B cell (primary cell): ENCODE measurements at regions not wholly inside any gene's neighbourhood (a gene's known extent, or its start where the extent isn't known, plus 50 kb on each side); places are given as distances from the start of the nearest gene placed in this dataset.

ENCODE experiments used
- ATAC-seq: fragments of 200-7000 bp; cut with Tn5 transposase; one replicate; pipeline ENCODE4 v1.10.0; 2021; ENCODE audit warnings: low read depth, mild to moderate bottlenecking, moderate number of reproducible peaks, moderate library complexity
- CTCF ChIA-PET: fragments of 350-600 bp; sonication (Branson Sonifier 250); formaldehyde crosslinking; loops from one replicate; lab custom pipeline; 2021; ENCODE audit warnings: antibody characterized with exemption, inconsistent platforms; lab: Charles Lee
- POLR2A ChIA-PET: fragments of 350-600 bp; sonication (Branson Sonifier 250); formaldehyde crosslinking; loops from one replicate; lab custom pipeline; 2021; ENCODE audit warnings: antibody characterized with exemption; lab: Charles Lee
- DNase-seq: peaks from one replicate; pipeline ENCODE4 v3.0.0; 2013
- H2AFZ ChIP-seq: 2 replicates; pipeline ENCODE4 v1.6.1; 2012; ENCODE audit warnings: mild to moderate bottlenecking, low read depth, low read length; ENCODE audit not compliant: insufficient read depth, poor library complexity, severe bottlenecking
- H3K27ac ChIP-seq, 2 donors: 1 replicate in 1 of 2; 2 replicates in 1 of 2; pipeline ENCODE4 v1.5.1; 2012 to 2013; ENCODE audit warnings: low read length in 2 of 2, mild to moderate bottlenecking in 2 of 2, moderate library complexity in 1 of 2
- H3K27me3 ChIP-seq, 4 experiments: fragments of 200-600 bp in 1 of 4; sonication (generic) in 1 of 4; replicated peaks in 1 of 4; 1 replicate in 2 of 4; 2 replicates in 2 of 4; pipeline versions ENCODE4 v1.6.1 to v1.7.0; 2013 to 2016; ENCODE audit warnings: low read length in 3 of 4, mild to moderate bottlenecking in 2 of 4, mixed read lengths in 1 of 4, moderate library complexity in 1 of 4; ENCODE audit not compliant: insufficient read depth in 4 of 4, control insufficient read depth in 3 of 4; ENCODE audit errors: control extremely low read depth in 1 of 4
- H3K36me3 ChIP-seq, 2 experiments: replicated peaks in 1 of 2; 1 replicate in 1 of 2; 2 replicates in 1 of 2; pipeline versions ENCODE4 v1.6.1 to v1.7.1; 2013; ENCODE audit warnings: low read length in 1 of 2; ENCODE audit not compliant: insufficient read depth in 2 of 2, control insufficient read depth in 1 of 2; ENCODE audit errors: control extremely low read depth in 1 of 2, extremely low read depth in 1 of 2
- H3K4me1 ChIP-seq, 2 donors: fragments of 200-600 bp in 1 of 2; sonication (generic) in 1 of 2; 1 replicate in 1 of 2; 2 replicates in 1 of 2; pipeline versions ENCODE4 v1.5.1 to v1.6.1; 2013 to 2017; ENCODE audit warnings: low read length in 2 of 2; ENCODE audit not compliant: control insufficient read depth in 2 of 2, insufficient read depth in 2 of 2
- H3K4me2 ChIP-seq: replicated peaks from 2 replicates; pipeline ENCODE3; 2012; ENCODE audit warnings: mild to moderate bottlenecking, low read depth, low read length; ENCODE audit not compliant: poor library complexity, severe bottlenecking
- H3K4me3 ChIP-seq, 5 experiments: fragments of 200-600 bp in 1 of 5; sonication (generic) in 1 of 5; 1 replicate in 3 of 5; 2 replicates in 2 of 5; pipeline versions ENCODE4 v1.5.1 to v1.7.0; 2011 to 2016; ENCODE audit warnings: low read length in 4 of 5, mild to moderate bottlenecking in 4 of 5, low read depth in 2 of 5, control low read depth in 1 of 5, moderate library complexity in 1 of 5; ENCODE audit not compliant: insufficient read depth in 1 of 5; ENCODE audit errors: control extremely low read depth in 1 of 5, extremely low read depth in 1 of 5
- H3K79me2 ChIP-seq: fragments of 200-600 bp; sonication (generic); one replicate; pipeline ENCODE4 v1.6.0; 2016; ENCODE audit warnings: low read length; ENCODE audit not compliant: control insufficient read depth, insufficient read depth
- H3K9ac ChIP-seq: fragments of 200-600 bp; sonication (generic); 2 replicates; pipeline ENCODE4 v1.6.1; 2017; ENCODE audit warnings: mild to moderate bottlenecking, low read length, moderate library complexity
- H3K9me3 ChIP-seq, 3 donors: one replicate each; pipeline versions ENCODE4 v1.6.1 to v1.7.1; 2013; ENCODE audit warnings: low read length in 2 of 3; ENCODE audit not compliant: control insufficient read depth in 2 of 3, insufficient read depth in 1 of 3; ENCODE audit errors: control extremely low read depth in 1 of 3
- H4K20me1 ChIP-seq: 2 replicates; pipeline ENCODE4 v1.6.0; 2012; ENCODE audit warnings: mild to moderate bottlenecking, low read length; ENCODE audit not compliant: insufficient read depth, control insufficient read depth, poor library complexity, severe bottlenecking
- H3K27ac Mint-ChIP-seq: one replicate; pipeline ENCODE4 v1.8.0; 2021; ENCODE audit warnings: mixed read lengths
- H3K27me3 Mint-ChIP-seq: one replicate; pipeline ENCODE4 v1.8.0; 2021; ENCODE audit warnings: mixed read lengths
- H3K4me1 Mint-ChIP-seq: one replicate; pipeline ENCODE4 v1.8.0; 2021; ENCODE audit warnings: mixed read lengths
- H3K4me3 Mint-ChIP-seq: one replicate; pipeline ENCODE4 v1.8.0; 2021; ENCODE audit warnings: mixed read lengths
- H3K9me3 Mint-ChIP-seq: one replicate; pipeline ENCODE4 v1.8.0; 2022; ENCODE audit warnings: mixed read lengths; ENCODE audit not compliant: insufficient read depth
- CTCF ChIP-seq: fragments of 200-600 bp; IDR thresholded peaks from one replicate; pipeline ENCODE4 v1.8.0; 2022; ENCODE audit warnings: antibody characterized with exemption, mild to moderate bottlenecking
- EZH2 ChIP-seq: IDR thresholded peaks from 2 replicates; pipeline ENCODE4 v1.6.1; 2012; ENCODE audit warnings: borderline replicate concordance, low read depth, mild to moderate bottlenecking, moderate library complexity, low read length; ENCODE audit not compliant: insufficient read depth, poor library complexity, severe bottlenecking
- WGBS: methylation state at CpG from one replicate; pipeline ENCODE4 v1.1.5; 2013; ENCODE audit warnings: missing lambda C conversion rate; ENCODE audit not compliant: insufficient coverage; 5-methylcytosine and 5-hydroxymethylcytosine counted together
- intact Hi-C: fragments of 100-400 bp; cut with micrococcal nuclease; formaldehyde crosslinking; loops from one replicate; pipeline ENCODE4 v1.10.0; 2022

- H3K27ac ChIP-seq, result no peak overlapping the region
- H3K9ac ChIP-seq, result no peak overlapping the region
- H3K27me3 ChIP-seq, result no peaks in the 10 kb centered on the region
- H3K36me3 ChIP-seq, result no peaks in the 10 kb centered on the region
- WGBS, result 100% methylated on average over 1 of the region's 2 CpGs
- H3K4me2 ChIP-seq, result no peak overlapping the region
- peaks cover 8% of the 10 kb centered on the region for H3K4me1 Mint-ChIP-seq
- H3K27me3 Mint-ChIP-seq, result peaks cover 38% of the 10 kb centered on the region
- POLR2A ChIA-PET, result no interaction called here
- no peak overlapping the region for H3K4me3 ChIP-seq
- no peak overlapping the region for H3K27ac Mint-ChIP-seq
- no peak overlapping the region for H3K4me3 Mint-ChIP-seq
- H3K79me2 ChIP-seq, result no peaks in the 10 kb centered on the region
- DNase-seq, result no peak
- no peak for TF ChIP-seq CTCF
- no peak for TF ChIP-seq EZH2
- CTCF ChIA-PET, result no interaction called here
- H2AFZ ChIP-seq, result no peak overlapping the region
- intact Hi-C loops, result no loop called here
- no peaks in the 10 kb centered on the region for H3K9me3 Mint-ChIP-seq
- H4K20me1 ChIP-seq, result no peaks in the 10 kb centered on the region
- peaks cover 0 to 7% (median 1%) of the 10 kb centered on the region in 3 donors for H3K9me3 ChIP-seq
- H3K4me1 ChIP-seq, result peaks cover 0 to 6% of the 10 kb centered on the region in 2 donors
- ATAC-seq, result no peak
Measured at GRCh38 chr14:52150162-52150561, 81.3 kb upstream of the NID2 start.

- H3K79me2 ChIP-seq, result no peaks in the 10 kb centered on the region
- Mint-ChIP-seq H3K27me3 (peaks cover 38% of the 10 kb centered on the region), H3K4me1 (peaks cover 2% of the 10 kb centered on the region), H3K9me3 (no peaks in the 10 kb centered on the region), H3K4me3 (no peak overlapping the region), H3K27ac (no peak overlapping the region)
- TF ChIP-seq CTCF (no peak), EZH2 (no peak)
- H3K27ac ChIP-seq, result no peak overlapping the region
- H3K4me3 ChIP-seq, result no peak overlapping the region
- CTCF ChIA-PET, result no interaction called here
- H3K4me1 ChIP-seq, result no peaks in the 10 kb centered on the region
- ATAC-seq (no peak), DNase-seq (no peak)
- no peaks in the 10 kb centered on the region for H4K20me1 ChIP-seq
- intact Hi-C loops, result no loop called here
- WGBS, result 100% methylated on average over 1 of the region's 1 CpG
- no peaks in the 10 kb centered on the region for H3K27me3 ChIP-seq
- no peak overlapping the region for H2AFZ ChIP-seq
- H3K4me2 ChIP-seq, result no peak overlapping the region
- H3K9ac ChIP-seq, result no peak overlapping the region
- H3K9me3 ChIP-seq, result peaks cover 0 to 7% (median 1%) of the 10 kb centered on the region in 3 donors
- POLR2A ChIA-PET, result no interaction called here
- no peaks in the 10 kb centered on the region for H3K36me3 ChIP-seq
Measured at GRCh38 chr14:52148371-52148770, 79.5 kb upstream of the NID2 start.
